HG02798 (cell line): ENCODE measurements at regions not wholly inside any gene's neighbourhood (a gene's known extent, or its start where the extent isn't known, plus 50 kb on each side); places are given as distances from the start of the nearest gene placed in this dataset.
A peak's percentile ranks its signal among the peaks of the same experiment; 100 is the strongest.

Experiments
- ATAC-seq: cut with Tn5 transposase; IDR thresholded peaks from one replicate; pipeline ENCODE4 v1.9.1; 2021; ENCODE audit warnings: mild to moderate bottlenecking; ENCODE audit not compliant: unreplicated experiment, poor library complexity

DNA sequence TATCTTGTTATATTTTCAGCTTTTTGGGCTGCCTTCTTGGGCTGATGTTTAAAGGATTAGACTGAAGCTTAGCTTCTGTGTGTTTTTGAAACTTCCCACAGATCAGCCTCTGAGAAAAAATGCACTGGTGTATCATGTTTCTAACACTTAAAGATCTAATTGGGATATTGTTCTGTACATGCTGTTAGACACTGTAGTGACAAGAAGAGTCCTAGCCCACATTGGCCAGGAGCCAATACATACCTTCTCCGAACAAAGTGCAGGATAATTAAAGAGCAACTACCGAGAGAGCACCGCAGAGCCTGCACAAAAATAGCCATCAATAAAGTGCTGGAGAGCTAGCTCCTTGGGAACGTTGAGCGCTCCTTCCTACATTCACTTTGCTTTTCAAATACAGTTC, 289.4 kb upstream of the SP8 start:
- no peak for ATAC-seq

DNA sequence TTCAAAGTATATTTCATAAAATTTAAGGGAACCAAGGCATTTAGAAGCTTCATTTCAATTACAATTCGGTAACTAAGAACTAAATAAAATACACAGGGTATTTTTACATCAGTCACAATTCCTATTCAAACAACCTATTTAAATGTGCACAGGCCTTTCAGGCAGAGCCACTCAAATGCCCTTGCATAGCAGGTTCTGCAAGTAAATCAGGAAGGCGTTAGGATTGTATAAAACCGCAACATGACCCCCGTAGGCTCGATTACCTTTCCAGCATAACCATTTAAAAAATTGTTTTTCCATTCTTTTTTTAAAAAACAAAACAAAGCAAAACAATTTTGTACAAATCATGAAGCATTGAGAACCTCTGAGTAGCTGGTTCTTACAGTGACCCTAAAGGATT, 289.9 kb upstream of the SP8 start:
- ATAC-seq: no peak

DNA sequence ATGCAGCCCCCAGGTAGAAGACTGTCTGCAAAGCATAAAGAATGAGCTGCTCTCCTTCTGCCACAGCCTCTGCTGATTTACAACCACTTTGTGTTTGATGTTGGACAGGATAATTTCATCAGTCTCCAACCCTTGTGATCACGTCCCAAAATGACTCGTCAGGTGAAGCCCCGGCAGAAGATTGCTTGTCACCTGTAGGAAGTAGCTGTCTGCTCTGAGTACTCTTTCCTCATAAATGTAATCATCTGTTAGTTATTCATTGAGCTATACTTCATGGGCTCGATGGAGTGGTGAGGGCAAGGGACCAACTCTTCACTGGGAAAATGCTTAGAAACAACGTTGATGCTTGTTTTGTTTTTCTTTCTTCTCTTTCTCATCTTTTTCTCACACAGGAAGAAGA, 290.9 kb upstream of the SP8 start:
- no peak for ATAC-seq

DNA sequence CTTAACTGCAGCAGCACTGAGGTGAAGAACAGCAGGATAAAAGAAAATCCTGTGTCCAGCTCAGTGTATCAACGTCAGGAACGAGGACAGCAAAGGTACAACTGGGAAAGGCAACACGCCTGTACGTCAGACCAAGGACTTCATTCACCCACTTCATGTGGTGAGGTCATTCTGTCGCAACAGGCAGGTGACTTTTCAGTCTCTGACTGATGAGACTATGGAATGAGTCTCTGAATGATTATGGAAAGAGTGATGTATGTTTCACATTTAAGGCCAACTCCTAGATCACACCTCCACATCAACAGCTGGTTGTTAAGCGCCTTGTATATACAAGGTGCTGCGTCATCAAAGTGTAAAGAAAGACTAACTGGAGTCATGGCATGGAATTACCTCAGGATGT, 297.6 kb upstream of the SP8 start:
- ATAC-seq: no peak

DNA sequence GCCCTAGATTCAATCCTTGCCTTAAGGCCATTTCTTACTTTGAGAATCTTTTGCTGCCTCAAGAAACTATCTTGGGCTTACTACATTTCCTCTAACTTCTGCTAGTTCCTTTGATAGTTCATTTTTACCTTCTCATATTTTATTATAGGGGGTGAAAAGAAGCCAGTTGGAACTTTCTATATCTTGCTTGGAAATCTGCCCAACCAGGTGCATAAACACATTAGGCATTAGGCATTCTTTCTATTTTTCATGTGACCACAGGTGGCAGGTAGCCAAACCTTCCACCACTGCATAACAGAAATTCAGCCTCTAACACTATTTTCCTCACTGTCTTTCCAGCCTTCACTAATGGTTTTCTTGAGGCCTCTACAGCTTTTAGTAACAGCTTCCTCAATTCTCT, 300.0 kb upstream of the SP8 start:
- ATAC-seq: no peak

DNA sequence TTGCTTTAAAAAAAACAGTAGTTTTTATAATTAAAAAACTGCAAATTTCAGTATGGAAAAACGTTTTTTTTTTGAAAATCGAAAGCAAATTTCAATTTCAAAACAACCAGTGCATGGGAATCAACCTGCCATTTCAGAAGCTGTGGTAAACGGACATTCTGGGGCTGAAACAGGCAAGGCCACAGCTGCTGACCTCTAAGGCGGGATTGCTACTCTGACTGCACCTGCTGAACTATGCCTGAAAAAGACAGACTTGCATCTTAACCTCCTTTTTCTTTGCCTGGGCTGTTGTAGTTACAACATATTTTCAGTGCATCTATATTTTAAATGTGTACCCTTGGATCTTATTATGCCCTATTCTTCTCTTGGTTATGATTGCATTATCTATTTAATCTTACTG, 303.0 kb upstream of the SP8 start:
- ATAC-seq: peak; percentile 39

DNA sequence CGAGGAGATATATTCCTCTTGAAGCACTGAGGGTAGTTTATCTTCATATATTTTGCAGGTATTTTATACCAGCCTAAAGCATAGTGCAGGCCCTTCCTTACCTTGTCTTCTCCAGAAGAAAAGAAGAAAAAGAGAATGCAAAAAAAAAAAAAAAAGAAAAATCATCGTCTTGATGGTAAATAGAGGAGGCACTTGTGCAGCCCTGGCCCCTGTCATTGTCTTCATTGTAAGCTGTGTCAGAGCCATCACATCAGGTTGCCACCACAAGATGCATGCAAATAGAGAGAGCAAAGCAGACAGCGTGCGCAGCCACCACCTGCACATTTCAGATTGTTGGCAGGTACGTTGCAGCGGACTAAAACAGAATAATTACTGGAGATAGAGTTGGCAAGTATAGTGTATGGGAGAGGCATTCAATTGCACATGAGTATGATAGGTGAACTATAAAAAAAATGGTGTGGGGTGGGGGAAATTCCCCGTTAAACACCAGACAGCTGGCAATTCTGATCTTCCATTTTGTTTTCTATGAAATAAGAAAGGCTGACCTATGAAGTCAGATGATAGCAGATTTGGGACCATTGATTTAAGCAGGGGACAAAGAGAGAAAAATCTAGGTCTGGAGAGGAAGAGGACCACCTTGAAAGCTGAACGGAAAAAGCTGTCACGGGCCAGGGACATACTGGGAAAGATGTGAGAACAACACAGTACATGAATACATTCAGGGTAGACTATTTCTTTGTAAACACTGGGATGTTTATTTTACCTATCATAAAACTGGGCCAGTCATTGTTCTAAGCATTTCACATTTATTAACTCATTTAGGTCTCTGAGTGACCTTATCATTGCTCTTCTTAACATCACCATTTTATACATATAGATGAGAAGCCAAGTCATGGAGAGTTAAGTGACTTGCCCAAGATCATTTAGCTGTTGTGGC, 306.3 kb upstream of the SP8 start:
- no peak for ATAC-seq

DNA sequence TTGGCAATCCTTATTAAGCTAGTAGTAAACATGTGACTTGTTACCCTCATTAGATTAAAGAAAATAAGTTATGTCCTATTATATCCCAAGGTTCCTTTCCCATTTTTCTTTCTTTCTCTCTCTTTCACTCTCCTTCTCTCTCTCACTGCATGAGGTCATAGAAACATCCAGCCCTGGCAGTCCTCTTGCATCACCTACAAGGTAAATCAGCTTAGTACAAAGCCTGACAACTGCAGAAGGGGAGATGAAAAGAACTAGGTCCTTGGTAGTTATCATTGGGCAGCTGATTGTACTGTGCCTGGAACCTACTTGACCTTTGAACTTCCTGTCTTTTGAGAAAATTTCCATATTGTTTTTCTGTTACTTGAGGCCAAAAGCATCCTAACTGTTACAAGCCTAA, 307.9 kb upstream of the SP8 start:
- no peak for ATAC-seq

DNA sequence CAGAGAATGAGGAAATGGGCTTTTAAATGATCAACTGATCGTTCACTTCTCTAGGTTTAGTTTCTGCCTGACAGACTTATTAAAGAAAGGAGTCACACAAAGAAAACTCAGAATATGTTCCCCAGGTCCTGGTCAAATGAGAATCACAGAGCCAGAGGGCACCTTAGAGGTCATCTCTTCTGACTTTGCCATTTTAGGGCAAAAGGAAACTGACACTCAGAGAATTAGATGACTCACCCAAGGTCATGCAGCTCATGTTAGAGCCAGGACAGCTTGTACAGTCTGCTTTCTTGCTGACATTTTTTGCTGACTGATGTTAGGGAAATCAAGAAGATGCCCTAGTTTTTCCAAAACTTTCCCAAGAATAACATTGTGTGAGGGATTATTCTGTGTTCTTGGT, 312.7 kb upstream of the SP8 start:
- no peak for ATAC-seq

DNA sequence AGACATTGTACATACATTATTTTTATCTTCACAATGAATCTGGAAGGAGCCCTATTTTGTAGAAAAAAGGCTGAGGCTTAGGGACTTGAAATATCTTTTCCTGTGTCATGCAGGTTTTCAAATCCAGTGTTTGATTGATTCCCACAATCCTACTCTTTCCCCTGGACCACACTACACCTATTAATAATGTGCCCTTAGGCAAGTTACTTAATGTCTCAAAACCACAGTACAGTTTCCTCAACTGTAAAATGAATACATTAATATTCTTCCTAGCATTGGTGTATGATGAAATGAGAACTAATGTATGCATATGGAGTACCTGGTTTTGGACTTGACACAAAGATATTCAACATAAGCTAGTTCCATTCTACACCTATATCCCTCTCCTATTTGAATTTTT, 313.3 kb upstream of the SP8 start:
- ATAC-seq: no peak

DNA sequence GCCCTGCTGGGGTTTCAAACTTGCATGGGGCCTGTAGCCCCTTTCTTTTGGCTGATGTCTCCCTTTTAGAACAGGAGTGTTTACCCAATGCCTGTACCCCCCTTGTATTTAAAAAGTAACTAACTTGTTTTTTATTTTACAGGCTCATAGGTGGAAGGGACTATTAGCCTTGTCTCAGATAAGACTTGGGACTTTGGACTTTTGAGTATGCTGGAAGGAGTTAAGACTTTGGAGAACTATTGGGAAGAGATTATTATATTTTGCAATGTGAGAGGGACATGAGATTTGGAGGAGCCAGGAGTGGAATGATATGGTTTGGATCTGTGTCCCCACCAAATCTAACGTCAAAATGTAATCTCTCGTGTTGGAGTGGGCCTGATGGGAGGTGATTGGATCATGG, 314.9 kb upstream of the SP8 start:
- ATAC-seq: no peak

DNA sequence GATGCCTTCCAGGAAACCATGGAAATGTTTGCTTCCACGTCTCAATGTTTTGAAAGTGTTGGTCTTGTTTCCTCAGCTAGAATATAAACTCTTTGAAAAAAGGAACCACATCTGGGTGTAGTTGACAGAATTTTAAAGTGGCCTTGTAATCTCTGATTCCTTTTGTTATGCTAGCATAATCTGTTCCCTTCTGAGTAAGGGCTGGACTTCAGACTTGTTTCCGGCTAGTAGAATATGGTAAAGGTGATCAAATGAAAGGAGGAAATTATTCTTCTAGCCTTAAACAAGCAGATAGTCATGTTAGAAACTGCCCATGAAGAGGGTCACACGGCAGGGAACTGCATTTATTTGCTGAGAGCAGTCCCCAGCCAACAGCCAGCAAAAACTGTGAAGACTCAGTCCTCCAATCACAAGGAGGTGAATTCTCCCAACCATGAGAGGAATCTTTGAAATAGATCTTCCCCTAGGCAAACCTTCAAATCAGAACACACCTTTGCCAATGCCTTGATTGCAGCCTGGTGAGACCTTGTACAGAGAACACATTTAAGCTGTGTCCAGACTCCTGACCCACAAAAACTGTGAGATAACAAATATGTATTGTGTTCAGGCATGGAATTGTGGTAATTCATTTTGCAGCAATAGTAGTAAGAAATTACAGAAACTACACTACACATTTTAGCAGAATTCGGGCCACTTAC, 316.9 kb upstream of the SP8 start:
- no peak for ATAC-seq

DNA sequence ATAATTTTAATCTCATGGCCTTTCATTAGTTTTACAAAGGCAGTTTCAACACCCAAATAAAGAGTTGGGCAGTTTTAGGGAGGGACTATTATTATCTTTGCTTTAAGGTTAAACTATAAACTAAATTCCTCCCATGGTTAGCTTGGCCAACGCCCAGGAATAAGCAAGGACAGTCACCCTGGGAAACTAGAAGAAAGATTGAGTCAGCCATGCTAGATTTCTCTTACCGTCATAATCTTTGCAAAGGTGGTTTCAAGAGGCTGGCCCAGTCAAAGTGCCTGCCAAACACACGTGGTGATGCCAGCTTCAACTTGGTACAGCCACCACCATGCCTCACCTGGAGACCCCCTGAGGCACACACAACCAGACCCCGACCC, 317.4 kb upstream of the SP8 start:
- no peak for ATAC-seq

DNA sequence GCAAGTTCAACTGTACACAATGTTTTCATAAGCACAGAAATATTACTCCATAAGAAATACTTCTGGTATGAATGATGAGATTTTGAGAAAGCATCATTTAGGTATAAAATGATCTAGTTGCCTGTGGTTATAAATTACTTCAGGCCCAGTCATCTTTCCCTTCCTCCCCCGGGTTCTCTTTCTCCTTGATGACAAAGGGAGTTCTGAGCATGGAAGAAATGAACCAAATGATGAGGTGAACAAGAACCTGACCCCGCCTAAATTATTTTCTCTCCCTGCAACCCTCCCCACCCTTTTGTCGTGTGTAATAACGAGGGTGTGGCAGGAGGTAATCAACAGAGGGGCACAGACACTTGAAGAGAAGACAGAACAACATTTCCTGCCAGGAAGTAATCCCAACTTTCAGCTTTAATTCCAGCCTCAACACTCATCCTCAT, 319.6 kb upstream of the SP8 start:
- ATAC-seq: no peak

DNA sequence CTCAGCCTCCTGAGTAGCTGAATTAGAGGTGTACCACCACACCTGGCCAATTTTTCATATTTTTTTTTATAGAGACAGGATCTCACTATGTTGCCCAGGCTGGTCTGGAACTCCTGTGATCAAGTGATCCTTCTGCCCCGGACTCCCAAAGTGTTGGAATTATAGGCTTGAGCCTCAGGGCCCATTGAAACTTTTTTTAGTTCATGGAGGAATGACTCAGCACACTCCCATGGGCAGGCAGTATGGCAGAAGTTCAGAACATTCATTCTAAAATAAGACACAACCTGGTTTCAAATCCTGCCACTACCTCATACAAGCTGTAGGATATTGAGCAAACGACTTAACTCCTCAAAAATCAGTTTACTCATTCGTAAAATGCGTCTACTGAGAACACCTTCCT, 320.4 kb upstream of the SP8 start:
- ATAC-seq: no peak

DNA sequence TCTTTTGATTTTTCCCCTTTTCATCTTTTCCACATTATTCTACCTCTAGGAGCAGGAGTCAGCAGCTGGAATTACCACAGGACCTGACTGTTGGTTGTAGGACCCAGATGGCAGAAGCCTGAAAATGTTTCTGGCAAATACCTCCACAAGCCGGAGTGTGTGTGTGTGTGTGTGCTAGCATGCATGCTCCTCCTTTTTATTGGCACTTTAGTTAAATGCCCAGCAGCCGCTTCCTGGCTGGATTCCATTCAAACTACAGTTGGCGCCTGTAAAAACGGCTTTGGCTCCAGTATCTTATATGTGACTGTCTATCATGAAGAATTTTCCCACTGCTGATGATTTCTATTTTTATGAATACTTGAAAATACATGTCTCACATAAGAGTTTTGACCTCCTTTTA, 319.7 kb upstream of the SP4 start:
- no peak for ATAC-seq

DNA sequence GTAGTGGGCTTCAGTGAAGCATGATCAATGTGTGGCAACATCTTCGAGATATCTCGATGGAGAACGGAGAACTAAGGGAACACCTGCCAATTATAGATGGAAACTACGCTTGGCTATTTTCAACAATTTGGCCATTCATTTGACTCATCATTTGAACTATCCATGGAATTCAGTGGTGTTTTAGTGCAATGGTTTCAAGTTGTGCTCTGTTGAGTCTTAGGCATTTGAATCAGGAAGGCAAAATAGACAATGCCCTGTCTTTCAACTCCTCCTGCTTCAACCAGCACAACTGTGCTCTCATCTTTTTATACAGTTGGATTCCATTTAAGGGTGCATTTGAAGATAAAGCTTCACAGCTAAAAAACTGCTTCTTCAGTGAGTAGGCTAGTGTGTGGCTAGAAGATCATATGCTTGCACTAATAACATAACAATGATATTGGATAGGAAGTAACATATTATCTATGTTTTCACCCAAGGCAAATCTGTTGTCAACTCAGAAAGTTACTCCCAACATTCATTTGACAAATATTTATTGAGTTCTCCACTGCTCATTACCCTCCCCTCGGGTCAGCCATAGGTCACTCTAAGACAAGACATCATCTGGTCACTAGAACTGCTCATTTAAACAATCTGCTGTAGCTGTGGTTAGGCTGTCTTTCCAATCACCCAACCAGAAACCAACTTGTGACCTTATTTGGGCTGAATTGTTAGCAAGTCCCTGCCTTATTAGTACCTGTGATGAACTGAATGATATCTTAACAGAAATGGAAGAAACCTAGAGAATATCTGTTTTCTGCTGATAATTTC, 314.1 kb upstream of the SP4 start:
- ATAC-seq: no peak

DNA sequence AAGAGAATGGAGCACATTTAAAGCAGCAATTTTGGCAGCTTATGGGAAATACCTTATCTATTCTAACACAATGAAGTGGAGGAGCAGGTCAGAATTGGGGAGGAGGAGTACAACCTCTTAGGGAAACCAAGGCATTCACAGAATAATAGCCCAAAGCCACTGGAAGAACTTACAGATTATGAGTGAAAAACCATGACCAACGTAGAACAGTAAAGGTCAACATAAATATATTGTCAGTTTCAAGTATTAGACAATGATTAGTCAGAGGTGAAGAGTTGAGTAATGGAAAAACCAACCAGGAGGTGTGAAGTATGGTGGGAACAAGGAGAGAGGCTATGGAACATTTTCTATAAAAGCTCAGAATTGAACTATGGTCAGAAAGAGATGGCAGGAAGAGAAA, 304.3 kb upstream of the SP4 start:
- ATAC-seq: no peak

DNA sequence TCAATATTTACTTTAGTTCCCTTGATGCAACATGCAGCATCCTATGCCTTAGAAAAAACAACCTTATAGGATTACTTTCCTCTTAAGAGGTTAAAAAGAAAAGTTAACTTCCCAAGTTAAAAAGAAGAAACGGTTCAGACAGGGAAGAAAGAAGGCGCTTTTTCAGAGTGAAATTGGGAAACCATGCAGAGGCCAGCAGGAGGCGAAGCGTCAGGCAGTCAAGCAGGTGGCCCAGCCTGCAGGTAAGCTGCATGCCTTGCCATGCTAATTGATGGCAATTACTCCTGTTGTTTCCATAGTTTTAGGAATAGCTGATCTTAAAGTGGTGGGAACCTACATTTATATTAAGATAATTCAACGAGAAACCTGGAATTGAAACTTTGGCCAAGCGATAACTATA, 302.6 kb upstream of the SP4 start:
- ATAC-seq: no peak

DNA sequence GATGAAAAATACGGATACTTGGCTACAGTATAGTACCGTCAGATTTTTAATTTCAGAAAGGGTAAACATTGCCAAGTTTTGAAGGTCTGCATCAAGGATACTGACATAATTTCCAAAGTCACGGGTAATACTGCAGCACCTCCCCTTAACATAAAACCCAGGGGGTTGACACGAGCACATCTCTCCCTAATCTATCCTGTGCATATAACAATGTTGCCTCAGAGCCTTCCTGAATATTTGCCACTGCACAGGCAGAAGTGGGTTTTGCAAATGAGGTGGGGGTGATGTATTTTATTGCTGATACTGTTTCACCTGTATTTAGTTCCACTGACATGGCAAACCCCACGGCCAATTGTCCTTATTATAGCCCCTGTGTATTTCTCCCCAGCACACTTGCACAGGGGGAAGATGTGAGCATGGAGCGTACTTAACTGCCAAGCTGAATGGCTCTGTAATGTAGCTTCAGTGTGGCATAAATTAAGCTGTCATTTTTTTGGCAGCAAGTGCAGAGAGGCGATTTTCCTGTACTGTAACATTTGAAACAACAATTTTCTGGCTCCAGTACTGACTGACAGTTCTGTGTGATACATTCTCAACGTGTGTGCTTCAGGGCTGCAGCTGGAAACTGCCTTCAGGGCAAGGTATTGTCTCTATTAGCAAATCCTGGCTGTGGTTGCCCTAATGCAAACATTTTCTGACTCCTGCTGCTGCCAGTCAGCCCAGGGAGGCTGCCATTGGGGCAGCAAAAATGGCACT, 299.6 kb upstream of the SP4 start:
- no peak for ATAC-seq
